ENCODE measurements at regions not wholly inside any gene's neighbourhood (a gene's known extent, or its start where the extent isn't known, plus 50 kb on each side); places are given as distances from the start of the nearest gene placed in this dataset.

DNA sequence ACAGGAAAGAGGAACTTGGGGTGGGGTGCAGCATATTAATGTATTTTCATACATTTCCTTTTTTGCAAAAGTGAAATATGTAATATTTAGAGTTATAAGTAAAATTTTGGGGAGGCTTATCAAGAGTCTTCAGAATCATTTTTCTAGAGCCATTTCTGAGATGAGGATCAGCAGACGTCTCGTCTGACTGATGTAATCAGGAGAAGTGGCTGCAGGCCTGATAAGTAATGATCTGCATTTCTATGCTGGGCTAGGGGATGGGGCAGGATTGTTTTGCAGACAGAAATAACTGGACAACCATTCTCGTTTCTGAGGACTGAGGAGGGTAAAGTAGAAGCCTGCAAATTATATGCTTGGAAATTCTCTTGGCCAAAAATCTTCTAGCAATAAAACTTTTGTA lies 89.2 kb upstream of the ARGLU1 start:
- Histone ChIP-seq H3K36me3 (ENCODE audit: control insufficient read depth in 1 of 2, insufficient read depth in 2 of 2, low read length in 2 of 2) (no peaks in the 10 kb centered on the region), H3K27me3 (ENCODE audit: insufficient read depth, low read length) (no peaks in the 10 kb centered on the region), H3K9me2 (ENCODE audit: insufficient read depth) (no peaks in the 10 kb centered on the region), H3K27ac (ENCODE audit: low read depth, low read length) (no peak overlapping the region), H3K79me2 (ENCODE audit: insufficient read depth, low read length) (no peaks in the 10 kb centered on the region), H2AFZ (ENCODE audit: low read depth, low read length, poor library complexity, severe bottlenecking) (no peak overlapping the region), H3K9me3 (ENCODE audit: control insufficient read depth in 1 of 2, insufficient read depth in 1 of 2, low read depth in 1 of 2, low read length in 2 of 2) (no peaks in the 10 kb centered on the region), H3K9ac (ENCODE audit: low read length) (no peak overlapping the region), H3K4me2 (ENCODE audit: low read length) (no peak overlapping the region), H3K4me1 (ENCODE audit: control insufficient read depth in 1 of 2, insufficient read depth in 2 of 2, low read length in 2 of 2) (no peaks in the 10 kb centered on the region), H3K4me3 (replicated peaks in 1 of 2; ENCODE audit: low read depth in 1 of 2, low read length in 2 of 2) (no peak overlapping the region), H4K20me1 (ENCODE audit: insufficient read depth) (no peaks in the 10 kb centered on the region)
- DNase-seq (ENCODE audit: low read depth, low spot score) (no peak), ATAC-seq (no peak)
- ChIA-PET RAD21 (ENCODE audit: low non-redundant PET in 1 of 2, low total read pairs in 2 of 2, uncharacterized antibody in 2 of 2, unreplicated experiment in 2 of 2) (no interaction called here), POLR2A (no interaction called here), CTCF (no interaction called here)
- BruUV-seq (replicated peaks), result no TSS peak
- intact Hi-C loops (cut with micrococcal nuclease), result no loop called here
- TF ChIP-seq TCF7L2 (IDR thresholded peaks at IDR 0.05; ENCODE audit: borderline replicate concordance, extremely low read depth, insufficient read depth, insufficient read length) (no peak), CEBPB (IDR thresholded peaks at IDR 0.05; ENCODE audit: low read depth) (no peak), EGR1 (IDR thresholded peaks at IDR 0.05; ENCODE audit: low read depth) (no peak), ZNF274 (IDR thresholded peaks at IDR 0.05; ENCODE audit: low read depth, low read length) (no peak), RAD21 (IDR thresholded peaks at IDR 0.05; ENCODE audit: low read depth) (no peak), EZH2phosphoT487 (IDR thresholded peaks at IDR 0.05; ENCODE audit: borderline replicate concordance) (no peak), SP1 (IDR thresholded peaks at IDR 0.05; ENCODE audit: low read depth) (no peak), SIN3A (IDR thresholded peaks at IDR 0.05; ENCODE audit: low read depth) (no peak), FOSL1 (IDR thresholded peaks at IDR 0.05; ENCODE audit: low read depth) (no peak), ELF1 (IDR thresholded peaks at IDR 0.05; ENCODE audit: borderline replicate concordance, low read depth) (no peak), ZFX (IDR thresholded peaks at IDR 0.05) (no peak), JUND (IDR thresholded peaks at IDR 0.05) (no peak)
- TF ChIP-seq, protein P1, sequence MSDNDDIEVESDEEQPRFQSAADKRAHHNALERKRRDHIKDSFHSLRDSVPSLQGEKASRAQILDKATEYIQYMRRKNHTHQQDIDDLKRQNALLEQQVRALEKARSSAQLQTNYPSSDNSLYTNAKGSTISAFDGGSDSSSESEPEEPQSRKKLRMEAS (IDR thresholded peaks at IDR 0.05), result no peak
- TF ChIP-seq, protein P2, sequence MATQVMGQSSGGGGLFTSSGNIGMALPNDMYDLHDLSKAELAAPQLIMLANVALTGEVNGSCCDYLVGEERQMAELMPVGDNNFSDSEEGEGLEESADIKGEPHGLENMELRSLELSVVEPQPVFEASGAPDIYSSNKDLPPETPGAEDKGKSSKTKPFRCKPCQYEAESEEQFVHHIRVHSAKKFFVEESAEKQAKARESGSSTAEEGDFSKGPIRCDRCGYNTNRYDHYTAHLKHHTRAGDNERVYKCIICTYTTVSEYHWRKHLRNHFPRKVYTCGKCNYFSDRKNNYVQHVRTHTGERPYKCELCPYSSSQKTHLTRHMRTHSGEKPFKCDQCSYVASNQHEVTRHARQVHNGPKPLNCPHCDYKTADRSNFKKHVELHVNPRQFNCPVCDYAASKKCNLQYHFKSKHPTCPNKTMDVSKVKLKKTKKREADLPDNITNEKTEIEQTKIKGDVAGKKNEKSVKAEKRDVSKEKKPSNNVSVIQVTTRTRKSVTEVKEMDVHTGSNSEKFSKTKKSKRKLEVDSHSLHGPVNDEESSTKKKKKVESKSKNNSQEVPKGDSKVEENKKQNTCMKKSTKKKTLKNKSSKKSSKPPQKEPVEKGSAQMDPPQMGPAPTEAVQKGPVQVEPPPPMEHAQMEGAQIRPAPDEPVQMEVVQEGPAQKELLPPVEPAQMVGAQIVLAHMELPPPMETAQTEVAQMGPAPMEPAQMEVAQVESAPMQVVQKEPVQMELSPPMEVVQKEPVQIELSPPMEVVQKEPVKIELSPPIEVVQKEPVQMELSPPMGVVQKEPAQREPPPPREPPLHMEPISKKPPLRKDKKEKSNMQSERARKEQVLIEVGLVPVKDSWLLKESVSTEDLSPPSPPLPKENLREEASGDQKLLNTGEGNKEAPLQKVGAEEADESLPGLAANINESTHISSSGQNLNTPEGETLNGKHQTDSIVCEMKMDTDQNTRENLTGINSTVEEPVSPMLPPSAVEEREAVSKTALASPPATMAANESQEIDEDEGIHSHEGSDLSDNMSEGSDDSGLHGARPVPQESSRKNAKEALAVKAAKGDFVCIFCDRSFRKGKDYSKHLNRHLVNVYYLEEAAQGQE (IDR thresholded peaks at IDR 0.05; ENCODE audit: low read depth), result no peak
- TF ChIP-seq, protein P3, sequence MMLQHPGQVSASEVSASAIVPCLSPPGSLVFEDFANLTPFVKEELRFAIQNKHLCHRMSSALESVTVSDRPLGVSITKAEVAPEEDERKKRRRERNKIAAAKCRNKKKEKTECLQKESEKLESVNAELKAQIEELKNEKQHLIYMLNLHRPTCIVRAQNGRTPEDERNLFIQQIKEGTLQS (IDR thresholded peaks at IDR 0.05), result no peak
